ENCODE measurements at regions not wholly inside any gene's neighbourhood (a gene's known extent, or its start where the extent isn't known, plus 50 kb on each side); places are given as distances from the start of the nearest gene placed in this dataset.

- no peak for TF ChIP-seq EZH2 (IDR thresholded peaks at IDR 0.05; ENCODE audit: low read length, missing control alignments)
- TF ChIP-seq, protein P1, sequence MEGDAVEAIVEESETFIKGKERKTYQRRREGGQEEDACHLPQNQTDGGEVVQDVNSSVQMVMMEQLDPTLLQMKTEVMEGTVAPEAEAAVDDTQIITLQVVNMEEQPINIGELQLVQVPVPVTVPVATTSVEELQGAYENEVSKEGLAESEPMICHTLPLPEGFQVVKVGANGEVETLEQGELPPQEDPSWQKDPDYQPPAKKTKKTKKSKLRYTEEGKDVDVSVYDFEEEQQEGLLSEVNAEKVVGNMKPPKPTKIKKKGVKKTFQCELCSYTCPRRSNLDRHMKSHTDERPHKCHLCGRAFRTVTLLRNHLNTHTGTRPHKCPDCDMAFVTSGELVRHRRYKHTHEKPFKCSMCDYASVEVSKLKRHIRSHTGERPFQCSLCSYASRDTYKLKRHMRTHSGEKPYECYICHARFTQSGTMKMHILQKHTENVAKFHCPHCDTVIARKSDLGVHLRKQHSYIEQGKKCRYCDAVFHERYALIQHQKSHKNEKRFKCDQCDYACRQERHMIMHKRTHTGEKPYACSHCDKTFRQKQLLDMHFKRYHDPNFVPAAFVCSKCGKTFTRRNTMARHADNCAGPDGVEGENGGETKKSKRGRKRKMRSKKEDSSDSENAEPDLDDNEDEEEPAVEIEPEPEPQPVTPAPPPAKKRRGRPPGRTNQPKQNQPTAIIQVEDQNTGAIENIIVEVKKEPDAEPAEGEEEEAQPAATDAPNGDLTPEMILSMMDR (conservative IDR thresholded peaks at IDR 0.05 in 1 of 2, IDR thresholded peaks at IDR 0.05 in 1 of 2; ENCODE audit: low read depth in 1 of 2, low read length in 2 of 2), result no peak
Measured at GRCh38 chr2:196501836-196502235, 137.7 kb upstream of the CCDC150 start.
